ENCODE measurements at regions not wholly inside any gene's neighbourhood (a gene's known extent, or its start where the extent isn't known, plus 50 kb on each side); places are given as distances from the start of the nearest gene placed in this dataset.

GRCh38 chr10:47241256-47241655 is 58.7 kb upstream of the GDF10 start:
- Histone ChIP-seq H3K4me1 (ENCODE audit: control insufficient read depth, insufficient read depth, low read length, unreplicated experiment) (no peaks in the 10 kb centered on the region), H3K27ac (ENCODE audit: low read depth, low read length) (no peak overlapping the region), H2AFZ (ENCODE audit: low read length, unreplicated experiment) (no peak overlapping the region), H3K36me3 (ENCODE audit: insufficient read depth, low read length) (no peaks in the 10 kb centered on the region), H3K4me3 (ENCODE audit: low read depth, low read length) (no peak overlapping the region), H3K79me2 (ENCODE audit: control insufficient read depth, insufficient read depth, low read length, unreplicated experiment) (no peaks in the 10 kb centered on the region), H3K27me3 (ENCODE audit: insufficient read depth, low read length) (peaks cover 37% of the 10 kb centered on the region)

GRCh38 chr10:47241946-47242867 is 57.8 kb upstream of the GDF10 start:
- peaks cover 37% of the 10 kb centered on the region for H3K27me3 ChIP-seq (ENCODE audit: insufficient read depth, low read length)
- no peaks in the 10 kb centered on the region for H3K4me1 ChIP-seq (ENCODE audit: control insufficient read depth, insufficient read depth, low read length, unreplicated experiment)
- no peak overlapping the region for H3K4me3 ChIP-seq (ENCODE audit: low read depth, low read length)
- no peaks in the 10 kb centered on the region for H3K79me2 ChIP-seq (ENCODE audit: control insufficient read depth, insufficient read depth, low read length, unreplicated experiment)
- H3K27ac ChIP-seq (ENCODE audit: low read depth, low read length) = no peak overlapping the region
- no peak overlapping the region for H2AFZ ChIP-seq (ENCODE audit: low read length, unreplicated experiment)
- H3K36me3 ChIP-seq (ENCODE audit: insufficient read depth, low read length) = no peaks in the 10 kb centered on the region

- H3K4me1 ChIP-seq (ENCODE audit: control insufficient read depth, insufficient read depth, low read length, unreplicated experiment) = no peaks in the 10 kb centered on the region
- H3K4me3 ChIP-seq (ENCODE audit: low read depth, low read length) = no peak overlapping the region
- H3K36me3 ChIP-seq (ENCODE audit: insufficient read depth, low read length) = no peaks in the 10 kb centered on the region
- no peak overlapping the region for H2AFZ ChIP-seq (ENCODE audit: low read length, unreplicated experiment)
- no peaks in the 10 kb centered on the region for H3K79me2 ChIP-seq (ENCODE audit: control insufficient read depth, insufficient read depth, low read length, unreplicated experiment)
- no peak overlapping the region for H3K27ac ChIP-seq (ENCODE audit: low read depth, low read length)
- peaks cover 37% of the 10 kb centered on the region for H3K27me3 ChIP-seq (ENCODE audit: insufficient read depth, low read length)
These were observed 56.6 kb upstream of the GDF10 start for GRCh38 chr10:47243356-47243755.

DNA sequence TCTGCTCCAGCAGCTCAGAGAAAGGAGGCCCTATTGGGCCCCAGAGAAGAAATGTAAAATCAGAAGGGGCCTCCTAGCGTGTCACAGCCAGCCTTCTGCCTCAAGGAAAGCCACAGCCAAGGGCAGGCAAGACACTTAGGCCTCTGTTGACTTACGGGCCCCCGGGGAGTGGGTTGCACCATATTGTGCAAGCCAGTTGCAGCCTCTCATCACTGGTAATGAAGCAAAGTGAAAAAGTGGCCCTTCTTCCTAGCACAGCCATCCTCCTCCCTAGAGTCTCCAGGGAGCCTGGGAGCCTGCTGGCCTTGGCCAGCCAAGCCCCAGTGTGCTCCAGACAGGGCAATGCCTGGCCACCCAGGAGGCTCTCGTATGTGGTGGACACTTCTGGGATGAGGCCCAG is 56.2 kb upstream of the GDF10 start:
- peaks cover 37% of the 10 kb centered on the region for H3K27me3 ChIP-seq (ENCODE audit: insufficient read depth, low read length)

DNA sequence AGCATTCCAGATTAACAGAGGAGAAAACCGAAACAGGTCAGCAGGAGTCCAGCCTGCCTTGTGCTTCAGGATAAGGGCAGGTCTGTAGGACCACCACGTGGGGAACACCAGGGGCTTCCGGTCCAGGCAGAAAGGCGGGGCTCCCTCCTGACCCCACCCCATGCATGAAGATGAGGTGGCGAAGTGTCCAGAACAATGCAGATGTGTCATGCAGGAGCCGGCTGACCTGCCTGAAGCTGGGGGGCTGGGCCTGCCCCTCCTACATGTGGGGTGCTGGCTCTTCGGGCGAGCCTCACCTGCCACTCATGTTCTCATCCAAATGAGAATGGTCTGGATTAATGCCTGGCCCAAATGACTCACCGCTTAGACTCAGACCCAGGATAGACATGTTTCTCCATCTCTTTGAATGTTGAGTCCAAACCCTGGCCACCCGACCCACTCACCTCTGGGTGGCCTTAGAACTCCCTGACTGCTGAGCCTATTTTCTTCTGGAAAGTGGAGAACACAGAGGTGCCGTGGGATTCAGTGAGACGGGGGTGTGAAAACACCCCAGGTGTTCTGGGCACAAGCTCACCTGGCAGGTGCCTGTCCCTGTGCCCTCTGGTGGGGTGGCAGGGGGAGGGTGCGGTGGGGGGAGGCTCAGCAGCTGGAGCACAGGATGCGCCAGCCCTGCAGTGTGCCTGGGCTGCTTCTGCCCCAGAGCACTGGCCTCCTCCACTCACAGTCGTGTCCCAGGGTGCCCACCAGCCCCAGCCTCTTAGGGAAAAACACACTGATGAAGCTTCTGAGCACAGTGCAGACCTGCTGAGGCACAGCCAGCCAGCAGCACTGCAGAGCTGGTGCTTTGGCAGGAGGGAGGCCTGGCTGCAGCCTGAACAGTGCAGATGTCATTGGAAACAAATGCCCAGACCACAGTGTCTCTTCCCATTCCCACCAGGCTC is 55.2 kb upstream of the GDF10 start:
- Histone ChIP-seq H3K4me1 (ENCODE audit: control insufficient read depth, insufficient read depth, low read length, unreplicated experiment) (no peaks in the 10 kb centered on the region), H3K27ac (ENCODE audit: low read depth, low read length) (no peak overlapping the region), H3K36me3 (ENCODE audit: insufficient read depth, low read length) (no peaks in the 10 kb centered on the region), H3K27me3 (ENCODE audit: insufficient read depth, low read length) (peaks cover 35% of the 10 kb centered on the region), H3K79me2 (ENCODE audit: control insufficient read depth, insufficient read depth, low read length, unreplicated experiment) (no peaks in the 10 kb centered on the region), H2AFZ (ENCODE audit: low read length, unreplicated experiment) (no peak overlapping the region), H3K4me3 (ENCODE audit: low read depth, low read length) (no peak overlapping the region)

More for the DNA sequence above, 56.2 kb upstream of the GDF10 start:
- no peaks in the 10 kb centered on the region for H3K79me2 ChIP-seq (ENCODE audit: control insufficient read depth, insufficient read depth, low read length, unreplicated experiment)
- no peak overlapping the region for H2AFZ ChIP-seq (ENCODE audit: low read length, unreplicated experiment)
- H3K27ac ChIP-seq (ENCODE audit: low read depth, low read length) = no peak overlapping the region
- H3K36me3 ChIP-seq (ENCODE audit: insufficient read depth, low read length) = no peaks in the 10 kb centered on the region
- no peak overlapping the region for H3K4me3 ChIP-seq (ENCODE audit: low read depth, low read length)
- H3K4me1 ChIP-seq (ENCODE audit: control insufficient read depth, insufficient read depth, low read length, unreplicated experiment) = no peaks in the 10 kb centered on the region

- Histone ChIP-seq H3K4me3 (ENCODE audit: low read depth, low read length) (no peak overlapping the region), H3K27me3 (ENCODE audit: insufficient read depth, low read length) (peaks cover 29% of the 10 kb centered on the region), H3K79me2 (ENCODE audit: control insufficient read depth, insufficient read depth, low read length, unreplicated experiment) (no peaks in the 10 kb centered on the region), H2AFZ (ENCODE audit: low read length, unreplicated experiment) (no peak overlapping the region), H3K27ac (ENCODE audit: low read depth, low read length) (no peak overlapping the region), H3K36me3 (ENCODE audit: insufficient read depth, low read length) (no peaks in the 10 kb centered on the region), H3K4me1 (ENCODE audit: control insufficient read depth, insufficient read depth, low read length, unreplicated experiment) (no peaks in the 10 kb centered on the region)
These were observed 54.2 kb upstream of the GDF10 start for GRCh38 chr10:47245731-47246350.

DNA sequence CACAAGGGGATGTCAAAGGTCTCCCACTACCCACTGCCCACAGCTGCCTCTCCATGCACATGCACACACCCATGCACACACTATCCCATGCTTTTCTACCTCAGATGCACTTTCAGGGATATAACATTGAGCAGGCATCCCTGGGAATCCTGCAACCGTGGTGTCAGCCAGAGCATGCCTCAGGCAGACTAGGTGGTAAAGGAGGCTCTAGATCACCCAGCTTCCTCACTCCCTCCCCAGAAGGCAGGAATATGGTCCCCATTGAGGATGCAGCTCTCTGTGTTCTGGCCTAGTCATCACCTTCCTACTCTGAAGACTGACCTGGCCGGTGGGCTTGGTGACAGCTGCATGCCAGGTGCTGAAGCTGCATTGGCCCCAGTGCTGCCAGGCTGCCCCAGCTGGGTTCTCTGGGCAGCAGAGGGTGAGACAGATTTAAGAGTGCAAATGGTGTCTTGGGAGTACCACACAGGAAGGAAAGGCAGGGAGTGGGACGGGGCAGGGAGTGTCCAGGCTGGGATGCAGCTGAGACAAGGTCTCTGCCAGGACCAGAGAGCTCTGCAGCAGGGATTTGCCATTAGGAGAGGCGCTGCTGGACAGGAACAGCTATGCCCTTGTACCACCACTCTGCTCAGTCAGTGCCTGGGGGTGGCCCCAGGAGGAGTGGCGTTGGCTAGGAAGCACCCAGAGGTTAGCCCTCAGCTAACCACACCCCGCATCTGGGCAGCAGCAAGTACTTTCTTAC is 53.4 kb upstream of the GDF10 start:
- Histone ChIP-seq H3K4me3 (ENCODE audit: low read depth, low read length) (no peak overlapping the region), H3K27ac (ENCODE audit: low read depth, low read length) (no peak overlapping the region), H3K36me3 (ENCODE audit: insufficient read depth, low read length) (no peaks in the 10 kb centered on the region), H3K4me1 (ENCODE audit: control insufficient read depth, insufficient read depth, low read length, unreplicated experiment) (no peaks in the 10 kb centered on the region), H3K79me2 (ENCODE audit: control insufficient read depth, insufficient read depth, low read length, unreplicated experiment) (no peaks in the 10 kb centered on the region), H3K27me3 (ENCODE audit: insufficient read depth, low read length) (peaks cover 21% of the 10 kb centered on the region), H2AFZ (ENCODE audit: low read length, unreplicated experiment) (no peak overlapping the region)

DNA sequence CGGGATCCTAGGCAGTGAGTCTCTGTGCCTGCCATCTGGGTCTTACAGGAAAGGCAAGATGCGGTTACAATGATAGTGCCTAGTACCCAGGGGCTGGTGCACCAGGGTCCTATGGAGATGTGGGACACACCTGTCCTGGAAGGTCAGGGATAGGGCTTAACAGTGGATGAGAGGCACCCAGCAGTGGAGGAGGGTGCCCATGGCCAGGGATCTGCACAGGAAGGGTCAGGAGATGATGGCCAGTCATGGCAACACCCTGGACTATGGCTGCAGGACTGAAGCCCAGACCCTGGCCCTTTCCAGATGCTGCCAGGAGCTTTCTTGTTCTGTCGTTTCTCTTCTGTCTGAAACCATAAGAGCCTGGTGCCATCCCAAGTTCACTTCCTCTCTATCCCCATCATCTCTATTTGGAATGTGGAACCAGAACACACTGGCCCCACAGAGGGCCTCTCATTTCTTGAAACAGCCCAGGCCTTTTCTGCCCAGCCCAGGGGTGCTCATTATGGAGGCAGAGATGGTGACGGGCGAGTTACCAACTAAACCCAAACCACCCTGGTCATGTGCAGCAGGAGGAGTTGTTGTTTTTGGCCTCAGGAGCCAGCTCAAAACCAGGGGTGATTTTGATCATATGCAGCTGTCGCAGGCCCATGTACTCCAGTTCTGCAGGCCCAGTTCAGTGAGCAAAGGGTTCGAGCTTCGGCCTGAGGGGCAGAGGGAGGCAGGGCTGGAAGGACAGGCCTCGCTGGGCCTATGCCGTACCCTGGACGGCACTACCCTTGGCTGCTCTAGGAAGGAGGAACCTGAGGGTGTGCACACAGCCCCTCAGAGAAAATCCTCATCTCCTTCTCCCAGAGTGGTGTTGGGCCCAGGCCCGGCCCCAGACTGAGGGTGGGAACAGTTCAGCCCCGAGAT is 52.6 kb upstream of the GDF10 start:
- H2AFZ ChIP-seq (ENCODE audit: low read length, unreplicated experiment) = no peak overlapping the region
- H3K4me1 ChIP-seq (ENCODE audit: control insufficient read depth, insufficient read depth, low read length, unreplicated experiment) = no peaks in the 10 kb centered on the region
- peaks cover 13% of the 10 kb centered on the region for H3K27me3 ChIP-seq (ENCODE audit: insufficient read depth, low read length)
- no peaks in the 10 kb centered on the region for H3K79me2 ChIP-seq (ENCODE audit: control insufficient read depth, insufficient read depth, low read length, unreplicated experiment)
- H3K4me3 ChIP-seq (ENCODE audit: low read depth, low read length) = no peak overlapping the region
- H3K36me3 ChIP-seq (ENCODE audit: insufficient read depth, low read length) = no peaks in the 10 kb centered on the region
- no peak overlapping the region for H3K27ac ChIP-seq (ENCODE audit: low read depth, low read length)

DNA sequence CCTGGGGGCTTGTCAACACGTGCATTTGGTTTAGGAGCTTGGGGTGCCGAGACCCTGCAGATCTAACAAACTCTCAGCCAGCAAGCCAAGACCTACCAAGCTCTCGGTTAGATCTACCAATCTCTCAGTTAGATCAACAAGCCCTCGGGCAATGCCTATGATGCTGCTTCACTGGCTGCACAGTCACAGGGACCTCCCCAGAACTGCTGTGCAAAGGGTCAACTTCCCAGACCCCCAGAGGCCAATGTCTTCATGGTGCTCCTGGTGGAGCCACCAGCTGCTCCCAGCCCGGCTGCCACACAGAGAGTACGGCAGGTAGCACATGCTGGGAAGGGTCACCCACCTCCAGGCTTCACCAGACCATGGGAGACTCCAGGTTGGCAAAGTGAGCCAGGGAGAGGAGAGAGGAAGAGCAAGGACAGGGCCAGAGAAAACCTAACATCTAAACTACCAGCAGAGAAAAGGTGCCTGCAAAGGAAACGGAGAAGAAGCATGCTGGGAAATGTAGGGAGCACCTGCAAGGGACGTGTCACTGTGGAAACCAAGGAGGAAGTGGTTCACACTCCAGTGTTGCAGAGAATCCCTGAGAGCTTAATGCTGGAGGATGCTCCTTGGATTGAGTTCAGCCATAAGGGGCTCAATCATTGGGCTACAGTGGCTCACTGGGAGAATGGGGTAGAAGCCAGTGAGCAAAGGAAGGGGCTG is 51.5 kb upstream of the GDF10 start:
- H3K27me3 ChIP-seq (ENCODE audit: insufficient read depth, low read length) = peaks cover 13% of the 10 kb centered on the region
- H3K27ac ChIP-seq (ENCODE audit: low read depth, low read length) = no peak overlapping the region
- H2AFZ ChIP-seq (ENCODE audit: low read length, unreplicated experiment) = no peak overlapping the region
- H3K4me3 ChIP-seq (ENCODE audit: low read depth, low read length) = no peak overlapping the region
- H3K79me2 ChIP-seq (ENCODE audit: control insufficient read depth, insufficient read depth, low read length, unreplicated experiment) = no peaks in the 10 kb centered on the region
- no peaks in the 10 kb centered on the region for H3K36me3 ChIP-seq (ENCODE audit: insufficient read depth, low read length)
- H3K4me1 ChIP-seq (ENCODE audit: control insufficient read depth, insufficient read depth, low read length, unreplicated experiment) = no peaks in the 10 kb centered on the region

All from ACC112 (cell line).